Ectodermal cell (in vitro differentiated cells): ENCODE measurements at regions not wholly inside any gene's neighbourhood (a gene's known extent, or its start where the extent isn't known, plus 50 kb on each side); places are given as distances from the start of the nearest gene placed in this dataset.

Experiments used
- H3K27ac ChIP-seq: 2 replicates; pipeline ENCODE4 v1.7.0; 2013; ENCODE audit warnings: mild to moderate bottlenecking, low read depth, low read length; ENCODE audit not compliant: insufficient read depth, poor library complexity, severe bottlenecking
- H3K27me3 ChIP-seq: 2 replicates; pipeline ENCODE4 v1.7.0; 2013; ENCODE audit warnings: mild to moderate bottlenecking, low read length; ENCODE audit not compliant: insufficient read depth, control insufficient read depth, poor library complexity, severe bottlenecking
- H3K36me3 ChIP-seq: one replicate; pipeline ENCODE4 v1.7.0; 2013; ENCODE audit warnings: low read length; ENCODE audit not compliant: control insufficient read depth, insufficient read depth
- H3K4me1 ChIP-seq: one replicate; pipeline ENCODE4 v1.7.0; 2013; ENCODE audit warnings: low read length; ENCODE audit not compliant: control insufficient read depth, insufficient read depth
- H3K4me3 ChIP-seq: 2 replicates; pipeline ENCODE4 v1.7.0; 2013; ENCODE audit warnings: low read depth, low read length, control low read depth; ENCODE audit not compliant: insufficient read depth
- H3K9me3 ChIP-seq: 2 replicates; pipeline ENCODE4 v1.7.0; 2013; ENCODE audit warnings: mild to moderate bottlenecking, low read length, moderate library complexity; ENCODE audit not compliant: control insufficient read depth
- WGBS, 2 experiments: methylation state at CpG; one replicate each; pipeline ENCODE4 v1.1.7; 2013; ENCODE audit warnings: missing lambda C conversion rate in 2 of 2; 5-methylcytosine and 5-hydroxymethylcytosine counted together

- no peaks in the 10 kb centered on the region for H3K4me1 ChIP-seq
- H3K9me3 ChIP-seq: peaks cover 2% of the 10 kb centered on the region
- no peaks in the 10 kb centered on the region for H3K36me3 ChIP-seq
- H3K4me3 ChIP-seq: no peak overlapping the region
- no peak overlapping the region for H3K27ac ChIP-seq
- WGBS, 2 experiments: 89 to 91% methylated on average over 4 of the region's 4 CpGs
- no peaks in the 10 kb centered on the region for H3K27me3 ChIP-seq
Measured at GRCh38 chr11:131109257-131109656, 193.0 kb upstream of the SNX19 start.

GRCh38 chr11:131109790-131110189, 193.5 kb upstream of the SNX19 start:
- Histone ChIP-seq H3K27me3 (no peaks in the 10 kb centered on the region), H3K27ac (no peak overlapping the region), H3K9me3 (peaks cover 2% of the 10 kb centered on the region), H3K36me3 (no peaks in the 10 kb centered on the region), H3K4me3 (no peak overlapping the region), H3K4me1 (no peaks in the 10 kb centered on the region)
- WGBS, 2 experiments: 94 to 97% methylated on average over 5 of the region's 5 CpGs

GRCh38 chr11:131111775-131112174, 195.5 kb upstream of the SNX19 start:
- no peaks in the 10 kb centered on the region for H3K36me3 ChIP-seq
- no peak overlapping the region for H3K4me3 ChIP-seq
- 81 to 90% methylated on average over 4 of the region's 4 CpGs for WGBS, 2 experiments
- H3K4me1 ChIP-seq: no peaks in the 10 kb centered on the region
- no peak overlapping the region for H3K27ac ChIP-seq
- H3K27me3 ChIP-seq: no peaks in the 10 kb centered on the region
- H3K9me3 ChIP-seq: peaks cover 2% of the 10 kb centered on the region

GRCh38 chr11:131118247-131118646, 202.0 kb upstream of the SNX19 start:
- H3K4me1 ChIP-seq: peaks cover 7% of the 10 kb centered on the region
- 84 to 92% methylated on average over 3 of the region's 3 CpGs for WGBS, 2 experiments

GRCh38 chr11:131121426-131122333, 205.4 kb upstream of the SNX19 start:
- no peaks in the 10 kb centered on the region for H3K36me3 ChIP-seq
- 81 to 82% methylated on average over 7 of the region's 7 CpGs for WGBS, 2 experiments
- no peak overlapping the region for H3K27ac ChIP-seq
- no peaks in the 10 kb centered on the region for H3K27me3 ChIP-seq
- peaks cover 7% of the 10 kb centered on the region for H3K4me1 ChIP-seq
- no peaks in the 10 kb centered on the region for H3K9me3 ChIP-seq
- H3K4me3 ChIP-seq: no peak overlapping the region

More at GRCh38 chr11:131118247-131118646, 202.0 kb upstream of the SNX19 start:
- H3K27ac ChIP-seq: no peak overlapping the region
- H3K4me3 ChIP-seq: no peak overlapping the region
- no peaks in the 10 kb centered on the region for H3K27me3 ChIP-seq
- H3K9me3 ChIP-seq: no peaks in the 10 kb centered on the region
- no peaks in the 10 kb centered on the region for H3K36me3 ChIP-seq

- H3K27me3 ChIP-seq: no peaks in the 10 kb centered on the region
- H3K4me3 ChIP-seq: no peak overlapping the region
- H3K4me1 ChIP-seq: peaks cover 7% of the 10 kb centered on the region
- WGBS, 2 experiments: 87 to 92% methylated on average over 5 of the region's 5 CpGs
- H3K9me3 ChIP-seq: no peaks in the 10 kb centered on the region
- no peak overlapping the region for H3K27ac ChIP-seq
- H3K36me3 ChIP-seq: no peaks in the 10 kb centered on the region
Measured at GRCh38 chr11:131122448-131122847, 206.2 kb upstream of the SNX19 start.

GRCh38 chr11:131129474-131129873, 213.2 kb upstream of the SNX19 start:
- Histone ChIP-seq H3K27ac (no peak overlapping the region), H3K9me3 (no peaks in the 10 kb centered on the region), H3K36me3 (no peaks in the 10 kb centered on the region), H3K4me3 (no peak overlapping the region), H3K27me3 (no peaks in the 10 kb centered on the region), H3K4me1 (no peaks in the 10 kb centered on the region)
- WGBS, 2 experiments: 86 to 90% methylated on average over 2 of the region's 2 CpGs

- no peaks in the 10 kb centered on the region for H3K27me3 ChIP-seq
- H3K36me3 ChIP-seq: no peaks in the 10 kb centered on the region
- H3K9me3 ChIP-seq: no peaks in the 10 kb centered on the region
- WGBS, 2 experiments: 90 to 94% methylated on average over 3 of the region's 3 CpGs
- no peak overlapping the region for H3K4me3 ChIP-seq
- H3K27ac ChIP-seq: no peak overlapping the region
- no peaks in the 10 kb centered on the region for H3K4me1 ChIP-seq
Measured at GRCh38 chr11:131135611-131136010, 219.3 kb upstream of the SNX19 start.

- H3K27me3 ChIP-seq: no peaks in the 10 kb centered on the region
- H3K4me3 ChIP-seq: no peak overlapping the region
- H3K4me1 ChIP-seq: no peaks in the 10 kb centered on the region
- no peak overlapping the region for H3K27ac ChIP-seq
- 91 to 95% methylated on average over 1 of the region's 1 CpG for WGBS, 2 experiments
- H3K9me3 ChIP-seq: no peaks in the 10 kb centered on the region
- no peaks in the 10 kb centered on the region for H3K36me3 ChIP-seq
Measured at GRCh38 chr11:131136486-131136885, 220.2 kb upstream of the SNX19 start.

- no peak overlapping the region for H3K27ac ChIP-seq
- H3K4me3 ChIP-seq: no peak overlapping the region
- 80 to 87% methylated on average over 1 to 2 of the region's 2 CpGs for WGBS, 2 experiments
- no peaks in the 10 kb centered on the region for H3K9me3 ChIP-seq
- no peaks in the 10 kb centered on the region for H3K4me1 ChIP-seq
- no peaks in the 10 kb centered on the region for H3K36me3 ChIP-seq
- no peaks in the 10 kb centered on the region for H3K27me3 ChIP-seq
Measured at GRCh38 chr11:131137046-131137445, 220.8 kb upstream of the SNX19 start.
